ENCODE measurements at regions not wholly inside any gene's neighbourhood (a gene's known extent, or its start where the extent isn't known, plus 50 kb on each side); places are given as distances from the start of the nearest gene placed in this dataset.

GRCh38 chr13:106186366-106187030 is 349.0 kb downstream of the EFNB2 start:
- no peak for TF ChIP-seq CTCF (IDR thresholded peaks at IDR 0.05; ENCODE audit: insufficient read depth, low read depth, low read length)
- DNase-seq (ENCODE audit: low read depth), result no peak
- H3K36me3 ChIP-seq (ENCODE audit: control insufficient read depth, insufficient read depth, low read length), result no peaks in the 10 kb centered on the region
- no peaks in the 10 kb centered on the region for H3K27me3 ChIP-seq (ENCODE audit: control insufficient read depth, insufficient read depth, low read length)
- CTCF ChIA-PET, result no interaction called here
- no peak overlapping the region for H3K4me3 ChIP-seq (ENCODE audit: low read depth, low read length)
- POLR2A ChIA-PET, result no interaction called here

- H3K27me3 ChIP-seq (ENCODE audit: control insufficient read depth, insufficient read depth, low read length), result no peaks in the 10 kb centered on the region
- no peaks in the 10 kb centered on the region for H3K36me3 ChIP-seq (ENCODE audit: control insufficient read depth, insufficient read depth, low read length)
- DNase-seq (ENCODE audit: low read depth), result no peak
- ChIA-PET CTCF (no interaction called here), POLR2A (no interaction called here)
- no peak overlapping the region for H3K4me3 ChIP-seq (ENCODE audit: low read depth, low read length)
- TF ChIP-seq CTCF (IDR thresholded peaks at IDR 0.05; ENCODE audit: insufficient read depth, low read depth, low read length), result no peak
Measured at GRCh38 chr13:106184790-106185189, 350.7 kb downstream of the EFNB2 start.

- no peaks in the 10 kb centered on the region for H3K36me3 ChIP-seq (ENCODE audit: control insufficient read depth, insufficient read depth, low read length)
- ChIA-PET POLR2A (no interaction called here), CTCF (interaction anchor here (0.7 kb wide), 1 partner anchor 187 kb away, joined by 3 read pairs; no protein-coding TSS in a partner anchor)
- H3K4me3 ChIP-seq (ENCODE audit: low read depth, low read length), result no peak overlapping the region
- DNase-seq (ENCODE audit: low read depth), result no peak
- H3K27me3 ChIP-seq (ENCODE audit: control insufficient read depth, insufficient read depth, low read length), result no peaks in the 10 kb centered on the region
- TF ChIP-seq CTCF (IDR thresholded peaks at IDR 0.05; ENCODE audit: insufficient read depth, low read depth, low read length), result no peak
Measured at GRCh38 chr13:106183410-106184065, 351.9 kb downstream of the EFNB2 start.

GRCh38 chr13:106182404-106182803 is 353.1 kb downstream of the EFNB2 start:
- H3K4me3 ChIP-seq (ENCODE audit: low read depth, low read length), result no peak overlapping the region
- peak; percentile 62 for DNase-seq (ENCODE audit: low read depth)
- CTCF ChIA-PET, result no interaction called here

More at GRCh38 chr13:106182404-106182803, 353.1 kb downstream of the EFNB2 start:
- TF ChIP-seq CTCF (IDR thresholded peaks at IDR 0.05; ENCODE audit: insufficient read depth, low read depth, low read length), result no peak
- no peaks in the 10 kb centered on the region for H3K27me3 ChIP-seq (ENCODE audit: control insufficient read depth, insufficient read depth, low read length)
- POLR2A ChIA-PET, result no interaction called here
- no peaks in the 10 kb centered on the region for H3K36me3 ChIP-seq (ENCODE audit: control insufficient read depth, insufficient read depth, low read length)

Measured in BJ (cell line).